Neural cell (in vitro differentiated cells): ENCODE measurements at regions not wholly inside any gene's neighbourhood (a gene's known extent, or its start where the extent isn't known, plus 50 kb on each side); places are given as distances from the start of the nearest gene placed in this dataset.

Source experiments
- CTCF ChIP-seq: fragments of 450-650 bp; IDR thresholded peaks from 2 replicates; pipeline ENCODE4 v1.5.1; 2014; ENCODE audit warnings: antibody characterized with exemption, mild to moderate bottlenecking, moderate library complexity; ENCODE audit not compliant: poor library complexity, severe bottlenecking
- MXI1 ChIP-seq: fragments of 450-650 bp; conservative IDR thresholded peaks from 2 replicates; pipeline ENCODE4 v1.6.1; 2014; ENCODE audit warnings: antibody characterized with exemption, mild to moderate bottlenecking; ENCODE audit not compliant: poor library complexity, severe bottlenecking
- POLR2AphosphoS5 ChIP-seq: IDR thresholded peaks from 2 replicates; pipeline ENCODE4 v1.6.1; 2012
- REST ChIP-seq: IDR thresholded peaks from 2 replicates; pipeline ENCODE4 v1.6.1; 2012; ENCODE audit warnings: borderline replicate concordance

DNA sequence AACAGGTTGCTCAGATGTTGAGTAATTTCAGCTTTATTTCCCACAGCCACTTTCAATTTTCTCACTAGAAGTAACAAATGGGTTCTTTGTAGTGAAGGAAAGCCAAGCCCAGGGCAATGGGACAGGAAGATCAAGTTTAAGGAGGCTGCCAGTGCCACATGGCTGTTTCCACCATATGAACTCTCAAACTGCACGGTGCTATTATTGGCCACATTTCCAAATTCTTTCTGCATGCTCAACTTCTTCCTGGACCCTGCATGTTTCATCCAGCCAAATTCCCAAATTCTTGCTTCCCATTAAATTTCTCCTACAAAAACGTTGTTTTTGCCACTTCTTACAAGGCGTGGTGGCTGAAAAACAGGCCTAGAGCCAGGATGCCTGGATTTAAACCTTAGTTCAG is 193.3 kb upstream of the SPHKAP start:
- no peak for TF ChIP-seq REST
- no peak for TF ChIP-seq POLR2AphosphoS5
- no peak for TF ChIP-seq CTCF
- no peak for TF ChIP-seq MXI1
